Activated CD4-positive, alpha-beta memory T cell treated with anti-CD3 and anti-CD28 coated beads for 36 hours (primary cell): ENCODE measurements at regions not wholly inside any gene's neighbourhood (a gene's known extent, or its start where the extent isn't known, plus 50 kb on each side); places are given as distances from the start of the nearest gene placed in this dataset.

Experiments used
- CTCF ChIA-PET: fragments of 350-600 bp; sonication (Branson Sonifier 250); formaldehyde crosslinking; loops from one replicate; lab custom pipeline; 2021; ENCODE audit warnings: antibody characterized with exemption, inconsistent platforms; lab: Charles Lee
- POLR2A ChIA-PET: fragments of 350-600 bp; sonication (Branson Sonifier 250); formaldehyde crosslinking; loops from one replicate; lab custom pipeline; 2021; ENCODE audit warnings: antibody characterized with exemption; lab: Charles Lee
- DNase-seq: peaks from one replicate; pipeline ENCODE4 v3.0.0-alpha.2; 2020
- H3K27ac Mint-ChIP-seq: one replicate; pipeline ENCODE4 v1.8.0; 2021; ENCODE audit warnings: mixed read lengths
- H3K27me3 Mint-ChIP-seq: one replicate; pipeline ENCODE4 v1.8.0; 2021; ENCODE audit warnings: mixed read lengths
- H3K36me3 Mint-ChIP-seq: one replicate; pipeline ENCODE4 v1.8.0; 2021; ENCODE audit warnings: mixed read lengths
- H3K4me1 Mint-ChIP-seq: one replicate; pipeline ENCODE4 v1.8.0; 2021; ENCODE audit warnings: low read depth, mixed read lengths
- H3K4me3 Mint-ChIP-seq: one replicate; pipeline ENCODE4 v1.8.0; 2021; ENCODE audit warnings: mild to moderate bottlenecking, mixed read lengths
- H3K9me3 Mint-ChIP-seq: one replicate; pipeline ENCODE4 v1.8.0; 2021; ENCODE audit warnings: mixed read lengths
- intact Hi-C: fragments of 100-400 bp; cut with micrococcal nuclease; formaldehyde crosslinking; loops from one replicate; pipeline ENCODE4 v1.15.1; 2023

DNA sequence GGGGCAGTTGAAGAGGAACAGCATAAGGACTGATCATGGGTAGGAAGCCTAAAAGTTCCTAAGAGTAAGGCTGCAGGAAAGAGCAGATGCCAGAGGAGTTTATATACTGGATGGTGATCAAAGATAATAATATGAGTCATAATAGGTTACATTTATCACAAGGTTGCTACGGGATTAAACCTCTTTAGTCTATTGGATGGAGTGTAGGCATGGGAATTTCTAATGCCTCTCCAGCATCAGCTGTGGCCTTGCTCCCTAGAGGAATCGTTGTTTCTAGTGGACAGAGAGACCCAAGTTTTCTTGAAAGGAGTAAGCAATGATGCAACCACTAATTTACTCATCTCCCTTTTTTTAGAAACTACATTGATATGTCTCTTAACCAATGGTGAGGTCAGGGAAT is 213.4 kb downstream of the GPR37 start:
- intact Hi-C loops, result no loop called here
- ChIA-PET POLR2A (no interaction called here), CTCF (no interaction called here)
- no peaks in the 10 kb centered on the region for H3K27me3 Mint-ChIP-seq
- H3K9me3 Mint-ChIP-seq, result peaks cover 2% of the 10 kb centered on the region
- no peak overlapping the region for H3K27ac Mint-ChIP-seq
- H3K4me1 Mint-ChIP-seq, result no peaks in the 10 kb centered on the region
- H3K36me3 Mint-ChIP-seq, result no peaks in the 10 kb centered on the region
- DNase-seq, result no peak
- H3K4me3 Mint-ChIP-seq, result no peak overlapping the region

DNA sequence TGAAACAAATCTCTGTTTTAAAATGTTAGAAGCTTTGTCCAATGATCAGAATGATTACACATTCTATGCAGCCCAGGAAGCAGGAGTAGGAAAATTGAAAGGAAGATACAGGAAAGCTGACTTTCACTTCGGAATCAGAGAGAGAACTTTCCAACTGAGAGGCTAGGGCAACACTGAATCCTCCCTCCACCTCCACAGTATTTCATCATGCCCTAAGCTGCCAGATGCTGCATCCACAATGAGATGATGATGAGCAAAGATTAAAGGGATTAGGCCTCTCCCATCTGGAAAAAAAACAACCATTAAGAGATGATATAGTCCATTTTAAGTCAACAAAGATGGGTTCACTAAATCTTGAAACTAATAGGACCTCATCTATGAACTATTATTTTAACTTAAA is 215.6 kb downstream of the GPR37 start:
- Mint-ChIP-seq H3K9me3 (peaks cover 2% of the 10 kb centered on the region), H3K27ac (no peak overlapping the region), H3K36me3 (no peaks in the 10 kb centered on the region), H3K4me1 (no peaks in the 10 kb centered on the region), H3K4me3 (no peak overlapping the region), H3K27me3 (no peaks in the 10 kb centered on the region)
- intact Hi-C loops, result no loop called here
- ChIA-PET CTCF (no interaction called here), POLR2A (no interaction called here)
- DNase-seq, result no peak

DNA sequence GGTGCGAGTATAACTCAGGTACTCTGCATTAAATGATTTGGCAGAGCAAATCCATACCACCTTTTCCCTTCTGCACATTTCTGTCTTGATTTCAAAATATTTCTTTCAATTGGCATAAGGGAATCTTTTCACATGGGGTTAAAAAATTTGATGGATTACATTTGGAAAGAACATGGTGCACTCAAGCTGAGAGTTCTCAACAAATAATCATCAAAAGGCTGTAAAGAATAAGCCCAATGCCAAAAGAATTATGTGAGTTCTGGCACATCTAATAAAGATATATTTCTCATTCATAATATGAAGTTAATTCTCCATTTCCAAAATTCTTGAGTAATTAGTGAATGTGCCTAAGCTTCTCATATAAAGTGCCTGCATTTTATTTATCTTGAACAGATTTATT is 223.1 kb downstream of the GPR37 start:
- ChIA-PET CTCF (no interaction called here), POLR2A (no interaction called here)
- no peak overlapping the region for H3K4me3 Mint-ChIP-seq
- H3K27me3 Mint-ChIP-seq, result no peaks in the 10 kb centered on the region
- no peaks in the 10 kb centered on the region for H3K36me3 Mint-ChIP-seq
- H3K9me3 Mint-ChIP-seq, result no peaks in the 10 kb centered on the region
- no peaks in the 10 kb centered on the region for H3K4me1 Mint-ChIP-seq
- DNase-seq, result no peak
- intact Hi-C loops, result no loop called here
- H3K27ac Mint-ChIP-seq, result no peak overlapping the region

DNA sequence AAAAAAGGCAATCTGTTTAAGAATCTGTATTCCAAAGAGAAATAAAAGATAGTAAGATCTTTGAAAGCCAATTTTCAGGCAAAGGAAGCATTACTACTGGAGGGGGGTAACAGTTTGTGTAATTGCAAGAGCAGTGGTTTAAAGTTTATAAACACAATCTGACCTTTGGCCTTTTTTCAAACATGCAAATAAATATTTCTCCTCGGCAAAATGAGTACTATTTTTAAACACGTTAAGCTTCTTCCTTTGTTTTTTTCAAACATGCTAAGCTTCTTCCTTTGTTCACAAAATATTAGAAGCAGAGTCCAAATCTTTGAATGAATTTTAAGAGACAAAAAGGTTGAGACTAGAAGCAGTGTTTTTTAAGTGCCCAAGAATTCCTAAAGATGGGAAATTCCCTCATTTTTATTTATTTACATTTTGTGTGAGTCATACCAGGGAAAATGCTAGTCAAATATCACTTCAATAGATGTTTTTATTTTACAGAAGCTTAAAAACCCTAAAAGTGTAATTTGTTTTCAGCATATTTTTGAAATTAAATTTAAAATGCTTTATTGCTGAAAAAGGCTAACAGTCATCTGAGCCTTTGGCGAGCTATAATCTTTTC is 229.3 kb downstream of the GPR37 start:
- no peak overlapping the region for H3K4me3 Mint-ChIP-seq
- no peaks in the 10 kb centered on the region for H3K36me3 Mint-ChIP-seq
- intact Hi-C loops, result no loop called here
- no peaks in the 10 kb centered on the region for H3K9me3 Mint-ChIP-seq
- no peaks in the 10 kb centered on the region for H3K27me3 Mint-ChIP-seq
- POLR2A ChIA-PET, result no interaction called here
- DNase-seq, result no peak
- H3K4me1 Mint-ChIP-seq, result no peaks in the 10 kb centered on the region
- CTCF ChIA-PET, result no interaction called here
- no peak overlapping the region for H3K27ac Mint-ChIP-seq

DNA sequence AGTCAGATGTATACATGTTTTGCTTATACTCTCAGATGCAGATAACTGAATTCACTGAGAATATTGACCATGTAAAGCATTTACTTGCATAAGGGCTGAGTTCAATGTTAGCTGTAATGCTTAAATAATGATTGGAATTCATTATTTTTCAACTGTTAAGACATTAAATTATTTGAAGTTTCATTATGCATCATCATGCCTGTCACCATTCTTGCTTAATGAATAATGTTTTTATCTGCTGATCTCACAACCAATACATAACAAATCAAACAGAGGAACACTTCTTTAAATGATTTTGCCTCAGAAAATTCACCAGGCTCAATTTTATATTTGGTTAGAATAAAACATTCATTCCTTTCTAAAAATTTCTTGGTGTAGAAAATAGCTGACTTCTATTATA is 233.4 kb downstream of the GPR37 start:
- ChIA-PET POLR2A (no interaction called here), CTCF (no interaction called here)
- peaks cover 9% of the 10 kb centered on the region for H3K9me3 Mint-ChIP-seq
- H3K36me3 Mint-ChIP-seq, result no peaks in the 10 kb centered on the region
- no peak for DNase-seq
- no peak overlapping the region for H3K27ac Mint-ChIP-seq
- H3K4me1 Mint-ChIP-seq, result no peaks in the 10 kb centered on the region
- intact Hi-C loops, result no loop called here
- no peak overlapping the region for H3K4me3 Mint-ChIP-seq
- no peaks in the 10 kb centered on the region for H3K27me3 Mint-ChIP-seq

DNA sequence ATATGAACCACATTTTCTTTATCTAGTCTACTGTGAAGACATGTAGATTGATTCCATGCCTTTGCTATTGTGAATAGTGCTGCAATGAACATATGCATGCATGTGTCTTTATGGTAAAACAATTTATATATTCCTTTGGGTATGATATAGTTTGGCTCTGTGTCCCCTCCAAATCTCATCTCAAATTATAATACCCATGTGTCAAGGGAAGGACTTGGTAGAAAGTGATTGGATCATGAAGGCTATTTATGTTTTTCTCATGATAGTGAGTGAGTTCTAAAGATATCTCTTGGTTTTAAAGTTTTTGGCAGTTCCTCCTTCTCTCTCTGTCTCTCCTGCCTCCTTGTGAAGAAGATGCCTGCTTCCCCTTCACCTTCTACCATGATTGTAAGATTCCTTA is 248.7 kb downstream of the GPR37 start:
- Mint-ChIP-seq H3K36me3 (no peaks in the 10 kb centered on the region), H3K27me3 (no peaks in the 10 kb centered on the region), H3K4me1 (no peaks in the 10 kb centered on the region), H3K4me3 (no peak overlapping the region), H3K27ac (no peak overlapping the region), H3K9me3 (no peaks in the 10 kb centered on the region)
- ChIA-PET POLR2A (no interaction called here), CTCF (no interaction called here)
- no peak for DNase-seq
- intact Hi-C loops, result no loop called here

DNA sequence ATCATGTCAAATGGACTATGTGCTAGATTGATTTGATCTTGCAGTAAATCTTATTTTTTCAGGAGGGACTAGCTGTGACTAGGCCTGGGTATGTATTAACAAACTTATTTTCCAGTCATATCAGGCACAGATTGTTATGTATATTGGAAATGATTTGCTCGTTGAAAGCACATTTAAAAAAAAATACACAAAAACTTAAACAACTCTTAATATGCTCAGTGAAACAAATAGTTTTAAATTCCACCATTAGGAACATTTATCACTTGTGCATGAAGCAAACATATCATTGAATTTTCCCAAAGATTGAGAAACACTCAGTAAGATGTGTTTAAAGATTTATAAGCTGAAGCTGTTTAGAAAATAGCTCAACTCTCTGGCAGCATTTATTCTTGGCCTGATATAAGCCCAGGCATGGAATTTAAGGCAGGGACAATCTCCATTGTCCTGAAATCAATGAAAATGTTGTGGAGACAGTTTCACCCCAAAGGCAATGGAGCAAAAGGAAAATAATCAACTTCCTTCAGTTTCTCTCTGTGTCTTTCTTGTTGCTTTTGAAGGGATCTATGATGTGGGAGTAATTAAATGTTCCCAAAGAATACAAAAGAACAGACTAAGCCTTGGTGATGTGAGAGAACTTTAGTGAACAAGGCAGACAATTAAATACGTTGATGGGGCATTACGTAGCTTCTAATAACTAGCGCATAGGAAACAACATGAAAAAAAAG is 250.3 kb downstream of the GPR37 start:
- DNase-seq, result no peak
- intact Hi-C loops, result no loop called here
- Mint-ChIP-seq H3K36me3 (no peaks in the 10 kb centered on the region), H3K27me3 (no peaks in the 10 kb centered on the region), H3K4me3 (no peak overlapping the region), H3K9me3 (no peaks in the 10 kb centered on the region), H3K27ac (no peak overlapping the region), H3K4me1 (no peaks in the 10 kb centered on the region)
- ChIA-PET CTCF (no interaction called here), POLR2A (no interaction called here)

DNA sequence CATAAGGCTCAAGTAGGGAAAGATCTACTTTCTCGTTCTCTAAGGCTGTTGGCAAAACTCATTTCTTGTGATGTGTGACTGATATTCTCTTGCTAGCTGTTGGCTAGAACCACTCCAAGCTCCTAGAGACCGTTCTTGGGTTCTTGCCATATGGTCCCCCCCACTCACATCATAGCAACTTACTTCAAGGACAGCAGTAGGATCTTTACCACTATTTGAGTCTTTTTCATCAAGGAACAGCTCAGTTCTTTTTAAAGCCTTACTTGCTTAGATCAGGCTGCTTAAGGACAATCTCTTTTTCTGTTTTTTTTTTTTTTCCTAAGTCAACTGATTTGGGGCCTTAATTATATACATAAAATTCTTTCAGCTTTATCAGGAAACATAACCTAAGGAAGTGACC is 251.1 kb downstream of the GPR37 start:
- H3K36me3 Mint-ChIP-seq, result no peaks in the 10 kb centered on the region
- H3K27ac Mint-ChIP-seq, result no peak overlapping the region
- POLR2A ChIA-PET, result no interaction called here
- CTCF ChIA-PET, result no interaction called here
- H3K4me3 Mint-ChIP-seq, result no peak overlapping the region
- no peak for DNase-seq
- no peaks in the 10 kb centered on the region for H3K27me3 Mint-ChIP-seq
- no peaks in the 10 kb centered on the region for H3K9me3 Mint-ChIP-seq
- intact Hi-C loops, result no loop called here
- no peaks in the 10 kb centered on the region for H3K4me1 Mint-ChIP-seq

DNA sequence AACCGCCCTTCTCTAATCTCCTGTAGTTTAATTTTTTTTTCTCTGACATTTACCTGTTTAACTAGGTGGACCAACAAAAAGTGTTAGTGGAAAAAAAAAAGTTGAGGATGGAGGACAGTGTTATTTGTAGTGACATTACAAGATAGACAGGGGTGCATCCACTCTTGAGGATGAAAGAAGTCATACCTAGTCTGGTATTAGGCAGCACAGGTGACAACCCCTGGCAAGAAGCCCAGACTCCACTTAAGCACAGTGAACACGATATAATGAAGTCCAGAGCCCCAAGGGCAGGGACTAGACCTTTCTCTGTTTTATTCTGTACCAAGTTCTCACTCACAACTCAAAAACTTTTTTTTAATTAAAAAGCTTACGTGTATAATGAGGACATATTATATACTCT is 268.4 kb downstream of the GPR37 start:
- intact Hi-C loops, result no loop called here
- Mint-ChIP-seq H3K4me1 (no peaks in the 10 kb centered on the region), H3K9me3 (peaks cover 1% of the 10 kb centered on the region), H3K27ac (no peak overlapping the region), H3K4me3 (no peak overlapping the region), H3K27me3 (no peaks in the 10 kb centered on the region), H3K36me3 (no peaks in the 10 kb centered on the region)
- ChIA-PET POLR2A (no interaction called here), CTCF (interaction anchor here (0.7 kb wide), 1 partner anchor 899 kb away, joined by 3 read pairs; no protein-coding TSS in a partner anchor)
- DNase-seq, result no peak

DNA sequence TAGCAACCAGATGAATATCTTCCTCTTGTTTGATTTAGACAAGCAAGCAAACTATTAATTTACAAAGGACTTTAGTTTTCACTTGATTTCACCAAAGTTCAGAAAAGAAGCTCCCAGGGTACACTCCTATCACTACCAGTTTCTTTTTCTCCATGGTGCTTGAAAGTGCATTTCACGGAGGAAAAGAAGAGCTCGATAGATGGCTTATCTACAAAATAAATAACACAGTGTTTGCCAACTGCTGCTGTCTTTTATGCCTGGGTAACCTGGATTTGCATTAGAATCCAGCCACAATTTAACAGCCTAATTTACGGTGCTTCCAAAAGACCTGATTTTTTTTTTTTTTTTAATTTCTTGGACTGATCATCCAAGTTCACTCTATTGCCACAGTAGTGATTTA is 275.7 kb downstream of the GPR37 start:
- no peaks in the 10 kb centered on the region for H3K27me3 Mint-ChIP-seq
- POLR2A ChIA-PET, result no interaction called here
- no peaks in the 10 kb centered on the region for H3K9me3 Mint-ChIP-seq
- H3K27ac Mint-ChIP-seq, result no peak overlapping the region
- intact Hi-C loops, result no loop called here
- H3K4me3 Mint-ChIP-seq, result no peak overlapping the region
- no peaks in the 10 kb centered on the region for H3K4me1 Mint-ChIP-seq
- CTCF ChIA-PET, result no interaction called here
- no peak for DNase-seq
- H3K36me3 Mint-ChIP-seq, result no peaks in the 10 kb centered on the region

DNA sequence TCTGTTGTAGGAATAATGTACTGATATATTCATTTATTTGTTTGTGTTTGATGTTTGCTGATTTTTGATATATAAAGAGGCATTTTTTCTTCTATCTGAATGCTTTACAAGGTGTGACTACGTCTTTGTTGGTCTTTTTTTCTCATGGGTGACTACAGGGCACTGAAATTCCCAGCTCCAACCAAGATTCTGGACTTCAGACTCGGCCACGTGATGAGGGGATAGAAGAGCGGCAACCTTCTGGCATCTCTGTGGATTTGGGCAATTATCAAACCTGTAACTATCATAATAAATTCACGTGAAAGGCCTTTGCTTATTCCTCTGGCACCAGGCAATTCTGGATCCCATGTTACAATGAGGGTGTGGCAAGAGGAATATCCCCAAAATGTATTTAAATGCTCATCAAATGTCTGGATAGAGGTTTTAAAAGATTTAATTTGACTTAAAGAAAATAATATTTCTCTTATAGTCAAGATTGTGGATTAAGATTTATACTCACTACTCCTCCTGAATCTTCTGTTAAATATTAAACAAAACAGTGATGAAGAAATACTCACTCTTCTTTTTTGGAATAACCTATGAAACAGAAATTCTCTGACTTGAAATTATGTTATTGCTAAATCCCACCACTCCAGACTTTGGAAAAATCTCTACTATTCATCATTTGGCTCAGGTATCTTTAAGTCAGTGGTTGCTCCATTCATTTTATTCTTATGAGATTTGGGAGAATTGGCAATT is 276.3 kb downstream of the GPR37 start:
- Mint-ChIP-seq H3K9me3 (no peaks in the 10 kb centered on the region), H3K27ac (no peak overlapping the region), H3K4me3 (no peak overlapping the region), H3K36me3 (no peaks in the 10 kb centered on the region), H3K4me1 (no peaks in the 10 kb centered on the region), H3K27me3 (no peaks in the 10 kb centered on the region)
- POLR2A ChIA-PET, result no interaction called here
- intact Hi-C loops, result no loop called here
- CTCF ChIA-PET, result no interaction called here
- no peak for DNase-seq

DNA sequence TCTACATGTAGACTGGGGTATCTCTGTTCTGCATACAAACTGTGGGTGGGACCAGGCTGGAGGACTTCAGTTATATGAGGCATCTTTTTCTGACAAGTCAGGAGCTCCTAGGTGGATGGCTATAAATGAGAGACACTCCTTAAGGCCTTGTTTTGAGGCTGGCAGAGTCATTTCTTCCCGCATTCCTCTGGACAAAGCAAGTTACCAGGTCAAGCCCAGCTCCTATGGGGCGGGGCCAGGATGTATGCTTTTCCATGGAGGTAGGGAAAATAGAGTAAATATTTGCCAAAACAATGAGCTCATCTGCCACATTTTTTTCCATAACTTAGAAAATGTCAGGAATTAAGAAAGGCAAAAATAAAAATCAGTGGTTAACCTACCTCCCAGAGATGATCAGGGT is 283.4 kb downstream of the GPR37 start:
- Mint-ChIP-seq H3K4me3 (no peak overlapping the region), H3K27ac (no peak overlapping the region), H3K36me3 (no peaks in the 10 kb centered on the region), H3K4me1 (no peaks in the 10 kb centered on the region), H3K9me3 (peaks cover 3% of the 10 kb centered on the region), H3K27me3 (no peaks in the 10 kb centered on the region)
- CTCF ChIA-PET, result interaction anchor here (0.6 kb wide), 1 partner anchor 92 kb away, joined by 3 read pairs; no protein-coding TSS in a partner anchor
- POLR2A ChIA-PET, result no interaction called here
- intact Hi-C loops, result no loop called here
- DNase-seq, result no peak
